ENCODE measurements at regions not wholly inside any gene's neighbourhood (a gene's known extent, or its start where the extent isn't known, plus 50 kb on each side); places are given as distances from the start of the nearest gene placed in this dataset.

DNA sequence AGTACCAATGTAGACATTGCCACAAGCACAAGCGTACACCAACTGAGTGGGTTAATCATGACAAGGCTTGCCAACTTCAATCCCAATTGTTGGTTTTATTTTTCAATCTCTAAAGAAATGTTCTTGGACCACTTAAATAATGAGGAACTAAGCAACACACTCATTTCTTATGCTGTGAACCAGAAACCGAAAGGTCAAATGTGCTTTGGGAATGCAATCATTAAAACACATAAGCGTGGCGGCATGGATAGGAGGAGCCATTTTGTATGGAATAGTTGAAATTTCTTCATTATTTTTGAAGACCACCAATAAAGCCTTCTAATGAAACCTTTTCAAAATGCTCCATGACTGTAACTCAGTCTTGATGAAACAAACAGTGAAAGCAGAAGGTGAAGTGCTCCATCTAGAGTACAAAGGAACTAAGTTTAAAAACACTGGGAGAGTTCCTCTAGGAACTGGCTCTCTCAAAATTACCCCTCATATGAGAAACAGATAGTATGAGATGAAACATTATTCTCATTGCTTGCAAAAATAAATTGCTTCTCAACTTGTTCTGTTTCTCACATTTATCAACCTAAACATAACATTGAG, 113.2 kb upstream of the CHST9 start:
- TF ChIP-seq, protein P1, sequence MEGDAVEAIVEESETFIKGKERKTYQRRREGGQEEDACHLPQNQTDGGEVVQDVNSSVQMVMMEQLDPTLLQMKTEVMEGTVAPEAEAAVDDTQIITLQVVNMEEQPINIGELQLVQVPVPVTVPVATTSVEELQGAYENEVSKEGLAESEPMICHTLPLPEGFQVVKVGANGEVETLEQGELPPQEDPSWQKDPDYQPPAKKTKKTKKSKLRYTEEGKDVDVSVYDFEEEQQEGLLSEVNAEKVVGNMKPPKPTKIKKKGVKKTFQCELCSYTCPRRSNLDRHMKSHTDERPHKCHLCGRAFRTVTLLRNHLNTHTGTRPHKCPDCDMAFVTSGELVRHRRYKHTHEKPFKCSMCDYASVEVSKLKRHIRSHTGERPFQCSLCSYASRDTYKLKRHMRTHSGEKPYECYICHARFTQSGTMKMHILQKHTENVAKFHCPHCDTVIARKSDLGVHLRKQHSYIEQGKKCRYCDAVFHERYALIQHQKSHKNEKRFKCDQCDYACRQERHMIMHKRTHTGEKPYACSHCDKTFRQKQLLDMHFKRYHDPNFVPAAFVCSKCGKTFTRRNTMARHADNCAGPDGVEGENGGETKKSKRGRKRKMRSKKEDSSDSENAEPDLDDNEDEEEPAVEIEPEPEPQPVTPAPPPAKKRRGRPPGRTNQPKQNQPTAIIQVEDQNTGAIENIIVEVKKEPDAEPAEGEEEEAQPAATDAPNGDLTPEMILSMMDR (conservative IDR thresholded peaks at IDR 0.05) = 0 out of 2 replicates have a peak, but pooled peaks have one; percentile 26
- TF ChIP-seq EZH2 (IDR thresholded peaks at IDR 0.05; ENCODE audit: low read depth) = no peak

Measured in PC-9 (cell line).